ENCODE measurements at regions not wholly inside any gene's neighbourhood (a gene's known extent, or its start where the extent isn't known, plus 50 kb on each side); places are given as distances from the start of the nearest gene placed in this dataset.

- no peak for DNase-seq
- no peaks in the 10 kb centered on the region for H3K9me3 ChIP-seq
- no peak overlapping the region for H3K4me3 ChIP-seq (ENCODE audit: low read depth, low read length)
- H3K4me1 ChIP-seq = no peaks in the 10 kb centered on the region
- no peaks in the 10 kb centered on the region for H3K36me3 ChIP-seq
- TF ChIP-seq CTCF (IDR thresholded peaks at IDR 0.05; ENCODE audit: low read depth, low read length) = no peak
- H3K27me3 ChIP-seq = no peaks in the 10 kb centered on the region
Measured at GRCh38 chr2:228561816-228562215, 380.3 kb upstream of the SPHKAP start.

- Histone ChIP-seq H3K27me3 (no peaks in the 10 kb centered on the region), H3K4me1 (no peaks in the 10 kb centered on the region), H3K36me3 (no peaks in the 10 kb centered on the region), H3K9me3 (no peaks in the 10 kb centered on the region), H3K4me3 (ENCODE audit: low read depth, low read length) (no peak overlapping the region)
- TF ChIP-seq CTCF (IDR thresholded peaks at IDR 0.05; ENCODE audit: low read depth, low read length) = no peak
- no peak for DNase-seq
Measured at GRCh38 chr2:228559774-228560415, 378.4 kb upstream of the SPHKAP start.

- DNase-seq = no peak
Measured at GRCh38 chr2:228556717-228557116, 375.2 kb upstream of the SPHKAP start.

GRCh38 chr2:228549441-228550007, 368.0 kb upstream of the SPHKAP start:
- H3K4me1 ChIP-seq = no peaks in the 10 kb centered on the region
- no peaks in the 10 kb centered on the region for H3K27me3 ChIP-seq
- TF ChIP-seq CTCF (IDR thresholded peaks at IDR 0.05; ENCODE audit: low read depth, low read length) = no peak
- DNase-seq = no peak
- H3K9me3 ChIP-seq = no peaks in the 10 kb centered on the region; the same call in none of the 2 replicates
- no peak overlapping the region for H3K4me3 ChIP-seq (ENCODE audit: low read depth, low read length)
- no peaks in the 10 kb centered on the region for H3K36me3 ChIP-seq

More at GRCh38 chr2:228556717-228557116, 375.2 kb upstream of the SPHKAP start:
- Histone ChIP-seq H3K4me1 (no peaks in the 10 kb centered on the region), H3K27me3 (no peaks in the 10 kb centered on the region), H3K9me3 (no peaks in the 10 kb centered on the region), H3K4me3 (ENCODE audit: low read depth, low read length) (no peak overlapping the region), H3K36me3 (no peaks in the 10 kb centered on the region)
- no peak for TF ChIP-seq CTCF (IDR thresholded peaks at IDR 0.05; ENCODE audit: low read depth, low read length)

GRCh38 chr2:228548230-228548629, 366.7 kb upstream of the SPHKAP start:
- no peak for DNase-seq
- H3K4me1 ChIP-seq = no peaks in the 10 kb centered on the region
- H3K27me3 ChIP-seq = no peaks in the 10 kb centered on the region
- no peak for TF ChIP-seq CTCF (IDR thresholded peaks at IDR 0.05; ENCODE audit: low read depth, low read length)
- no peaks in the 10 kb centered on the region; the same call in none of the 2 replicates for H3K9me3 ChIP-seq
- no peak overlapping the region for H3K4me3 ChIP-seq (ENCODE audit: low read depth, low read length)
- H3K36me3 ChIP-seq = no peaks in the 10 kb centered on the region

- no peak for TF ChIP-seq CTCF (IDR thresholded peaks at IDR 0.05; ENCODE audit: low read depth, low read length)
- no peaks in the 10 kb centered on the region for H3K4me1 ChIP-seq
- DNase-seq = no peak
- no peaks in the 10 kb centered on the region; the same call in 1 of the 2 replicates for H3K9me3 ChIP-seq
- H3K36me3 ChIP-seq = no peaks in the 10 kb centered on the region
- no peak overlapping the region for H3K4me3 ChIP-seq (ENCODE audit: low read depth, low read length)
- no peaks in the 10 kb centered on the region for H3K27me3 ChIP-seq
Measured at GRCh38 chr2:228545748-228546145, 364.3 kb upstream of the SPHKAP start.
